GM23248 (cell line): ENCODE measurements at regions not wholly inside any gene's neighbourhood (a gene's known extent, or its start where the extent isn't known, plus 50 kb on each side); places are given as distances from the start of the nearest gene placed in this dataset.

Experiments used
- DNase-seq: peaks from one replicate; pipeline ENCODE4 v3.0.0-alpha.2; 2015
- H2AFZ ChIP-seq: fragments of 200-600 bp; sonication (generic); 2 replicates; pipeline ENCODE4 v1.6.1; 2016; ENCODE audit warnings: antibody characterized with exemption
- H3F3A ChIP-seq: fragments of 200-600 bp; sonication (generic); 2 replicates; pipeline ENCODE4 v1.6.1; 2016; ENCODE audit warnings: mild to moderate bottlenecking, antibody characterized with exemption, mixed run types; ENCODE audit not compliant: insufficient read depth
- H3K27ac ChIP-seq: fragments of 200-600 bp; sonication (generic); 2 replicates; pipeline ENCODE4 v1.5.1; 2016; ENCODE audit warnings: mild to moderate bottlenecking
- H3K27me3 ChIP-seq: fragments of 200-600 bp; sonication (generic); replicated peaks from 2 replicates; pipeline ENCODE4 v1.6.1; 2016; ENCODE audit warnings: mild to moderate bottlenecking; ENCODE audit not compliant: insufficient read depth
- H3K36me3 ChIP-seq: fragments of 200-600 bp; sonication (generic); 2 replicates; pipeline ENCODE4 v1.6.1; 2016; ENCODE audit warnings: low read depth, mild to moderate bottlenecking
- H3K4me1 ChIP-seq: fragments of 200-600 bp; sonication (generic); 2 replicates; pipeline ENCODE4 v1.6.1; 2016; ENCODE audit warnings: mild to moderate bottlenecking; ENCODE audit not compliant: insufficient read depth
- H3K4me2 ChIP-seq: fragments of 200-600 bp; sonication (generic); one replicate; pipeline ENCODE4 v1.6.1; 2016; ENCODE audit warnings: mild to moderate bottlenecking; ENCODE audit not compliant: unreplicated experiment
- H3K4me3 ChIP-seq: fragments of 200-600 bp; sonication (generic); 2 replicates; pipeline ENCODE4 v1.5.1; 2016; ENCODE audit warnings: mild to moderate bottlenecking
- H3K79me2 ChIP-seq: fragments of 200-600 bp; sonication (generic); 2 replicates; pipeline ENCODE4 v1.6.1; 2016; ENCODE audit warnings: mild to moderate bottlenecking; ENCODE audit not compliant: insufficient read depth
- H3K9ac ChIP-seq: fragments of 200-600 bp; sonication (generic); 2 replicates; pipeline ENCODE4 v1.6.1; 2016; ENCODE audit warnings: mild to moderate bottlenecking
- H3K9me2 ChIP-seq: fragments of 200-600 bp; sonication (generic); 2 replicates; pipeline ENCODE4 v1.6.1; 2016; ENCODE audit warnings: mixed run types, mild to moderate bottlenecking, moderate library complexity; ENCODE audit not compliant: insufficient read depth
- H3K9me3 ChIP-seq: fragments of 200-600 bp; sonication (generic); one replicate; pipeline ENCODE4 v1.6.1; 2017; ENCODE audit warnings: low read depth
- H4K20me1 ChIP-seq: fragments of 200-600 bp; sonication (generic); 2 replicates; pipeline ENCODE4 v1.6.0; 2016; ENCODE audit not compliant: insufficient read depth
- EZH2 ChIP-seq: fragments of 200-600 bp; sonication (generic); IDR thresholded peaks from 2 replicates; pipeline ENCODE4 v1.6.1; 2018; ENCODE audit warnings: antibody characterized with exemption, mild to moderate bottlenecking; ENCODE audit not compliant: insufficient read depth, poor library complexity, severe bottlenecking
- EZH2phosphoT487 ChIP-seq: fragments of 200-600 bp; sonication (generic); IDR thresholded peaks from 2 replicates; pipeline ENCODE4 v1.6.1; 2018; ENCODE audit warnings: antibody characterized with exemption, moderate library complexity, mild to moderate bottlenecking, low read depth; ENCODE audit not compliant: insufficient read depth
- WGBS, 2 experiments: methylation state at CpG; one replicate each; pipeline ENCODE4 v1.1.6; 2015 to 2017; ENCODE audit warnings: low lambda C conversion rate in 2 of 2, low coverage in 1 of 2; ENCODE audit errors: missing lambda C conversion rate in 2 of 2; 5-methylcytosine and 5-hydroxymethylcytosine counted together
- in situ Hi-C: fragments of 300-500 bp; cut with MboI; formaldehyde crosslinking; loops from 2 replicates; pipeline ENCODE4 v1.15.0; 2020

DNA sequence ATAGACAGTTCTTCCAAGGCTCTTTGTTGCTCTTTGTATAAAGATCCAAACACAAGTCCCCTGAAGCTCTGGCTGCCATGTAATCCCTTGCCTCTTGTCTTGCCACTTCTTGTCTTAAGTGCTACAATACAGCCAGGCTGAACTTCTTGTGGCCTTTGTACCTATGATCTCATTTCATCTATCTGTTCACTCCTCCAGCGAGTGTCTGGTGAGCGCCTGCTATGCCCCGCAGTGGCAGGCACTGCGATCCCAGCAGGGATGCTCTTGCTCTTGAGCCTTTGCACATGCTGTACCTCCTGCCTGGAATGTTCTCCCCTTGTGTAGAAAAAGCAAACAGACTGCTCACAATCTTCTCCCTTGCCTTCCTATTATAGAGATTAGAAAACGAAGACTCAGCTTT lies 81.9 kb upstream of the ADPGK start:
- no peak for DNase-seq
- no peaks in the 10 kb centered on the region for H3K9me2 ChIP-seq
- no peak overlapping the region for H3K4me2 ChIP-seq
- peaks cover 6% of the 10 kb centered on the region; the same call in 1 of the 2 replicates for H3K27me3 ChIP-seq
- no peaks in the 10 kb centered on the region for H3K9me3 ChIP-seq
- no peaks in the 10 kb centered on the region for H3F3A ChIP-seq
- no peaks in the 10 kb centered on the region for H4K20me1 ChIP-seq
- no peak overlapping the region for H2AFZ ChIP-seq
- no peaks in the 10 kb centered on the region for H3K4me1 ChIP-seq
- TF ChIP-seq EZH2phosphoT487 (no peak), EZH2 (no peak)
- WGBS, 2 experiments = 53 to 56% methylated on average over 5 of the region's 5 CpGs
- no peak overlapping the region for H3K27ac ChIP-seq
- no peaks in the 10 kb centered on the region for H3K79me2 ChIP-seq
- H3K4me3 ChIP-seq = no peak overlapping the region
- H3K9ac ChIP-seq = no peak overlapping the region
- no peaks in the 10 kb centered on the region for H3K36me3 ChIP-seq
- in situ Hi-C loops = no loop called here

GRCh38 chr15:72864681-72865080 lies 81.1 kb upstream of the ADPGK start:
- Histone ChIP-seq H3K27me3 (peaks cover 6% of the 10 kb centered on the region; the same call in 1 of the 2 replicates), H4K20me1 (no peaks in the 10 kb centered on the region), H3F3A (no peaks in the 10 kb centered on the region), H3K9me3 (no peaks in the 10 kb centered on the region), H3K27ac (no peak overlapping the region), H3K4me2 (no peak overlapping the region), H3K4me3 (no peak overlapping the region), H3K4me1 (no peaks in the 10 kb centered on the region), H3K9ac (no peak overlapping the region), H3K9me2 (no peaks in the 10 kb centered on the region), H3K36me3 (no peaks in the 10 kb centered on the region), H2AFZ (no peak overlapping the region), H3K79me2 (no peaks in the 10 kb centered on the region)
- WGBS, 2 experiments = 52 to 60% methylated on average over 4 of the region's 4 CpGs
- TF ChIP-seq EZH2phosphoT487 (no peak), EZH2 (no peak)
- no peak for DNase-seq
- in situ Hi-C loops = no loop called here

- Histone ChIP-seq H3K27me3 (no peaks in the 10 kb centered on the region; the same call in 1 of the 2 replicates), H2AFZ (no peak overlapping the region), H3K4me1 (no peaks in the 10 kb centered on the region), H4K20me1 (no peaks in the 10 kb centered on the region), H3K9me3 (no peaks in the 10 kb centered on the region), H3K36me3 (no peaks in the 10 kb centered on the region), H3K9me2 (no peaks in the 10 kb centered on the region), H3K4me2 (no peak overlapping the region), H3F3A (no peaks in the 10 kb centered on the region), H3K27ac (no peak overlapping the region), H3K79me2 (no peaks in the 10 kb centered on the region), H3K4me3 (no peak overlapping the region), H3K9ac (no peak overlapping the region)
- in situ Hi-C loops = no loop called here
- no peak for TF ChIP-seq EZH2phosphoT487
- DNase-seq = no peak
- WGBS, 2 experiments = 62 to 65% methylated on average over 2 of the region's 2 CpGs
These were observed 77.9 kb upstream of the ADPGK start for GRCh38 chr15:72861354-72861910.

DNA sequence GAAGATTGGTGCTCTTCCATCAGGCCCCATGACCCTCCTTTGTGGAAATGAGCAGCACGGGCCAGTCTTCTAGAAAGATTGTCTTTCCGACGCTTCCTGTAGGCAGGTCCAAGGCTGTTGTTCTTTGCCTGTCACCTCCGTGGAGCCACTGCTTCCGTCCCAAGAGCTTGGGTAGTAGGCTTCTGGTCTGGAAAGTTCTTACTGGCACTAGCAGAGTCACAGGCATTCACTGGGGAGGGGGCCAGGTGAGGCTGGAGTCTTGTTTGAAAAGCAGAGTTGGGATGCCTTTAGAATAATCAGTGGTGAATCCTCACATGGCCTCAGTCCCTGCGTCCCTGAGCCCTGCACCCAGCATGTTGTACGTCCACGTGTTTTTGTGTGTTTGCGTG lies 76.2 kb upstream of the ADPGK start:
- Histone ChIP-seq H3F3A (no peaks in the 10 kb centered on the region), H3K36me3 (no peaks in the 10 kb centered on the region), H3K79me2 (no peaks in the 10 kb centered on the region), H3K9ac (no peak overlapping the region), H3K4me2 (no peak overlapping the region), H3K9me2 (no peaks in the 10 kb centered on the region), H2AFZ (no peak overlapping the region), H3K27ac (no peak overlapping the region), H4K20me1 (no peaks in the 10 kb centered on the region), H3K27me3 (peaks cover 4% of the 10 kb centered on the region; the same call in 1 of the 2 replicates), H3K9me3 (no peaks in the 10 kb centered on the region), H3K4me3 (no peak overlapping the region), H3K4me1 (no peaks in the 10 kb centered on the region)
- 64 to 69% methylated on average over 9 of the region's 9 CpGs for WGBS, 2 experiments
- in situ Hi-C loops = no loop called here
- TF ChIP-seq EZH2 = no peak
- TF ChIP-seq EZH2phosphoT487 = no peak
- no peak for DNase-seq
